ENCODE measurements at regions not wholly inside any gene's neighbourhood (a gene's known extent, or its start where the extent isn't known, plus 50 kb on each side); places are given as distances from the start of the nearest gene placed in this dataset.

- TF ChIP-seq CTCF (IDR thresholded peaks at IDR 0.05) (no peak), EZH2phosphoT487 (IDR thresholded peaks at IDR 0.05) (no peak)
These were observed 130.8 kb upstream of the HS6ST1 start for GRCh38 chr2:128449226-128450061.

All from neural progenitor cell (in vitro differentiated cells).